ENCODE measurements at regions not wholly inside any gene's neighbourhood (a gene's known extent, or its start where the extent isn't known, plus 50 kb on each side); places are given as distances from the start of the nearest gene placed in this dataset.

DNA sequence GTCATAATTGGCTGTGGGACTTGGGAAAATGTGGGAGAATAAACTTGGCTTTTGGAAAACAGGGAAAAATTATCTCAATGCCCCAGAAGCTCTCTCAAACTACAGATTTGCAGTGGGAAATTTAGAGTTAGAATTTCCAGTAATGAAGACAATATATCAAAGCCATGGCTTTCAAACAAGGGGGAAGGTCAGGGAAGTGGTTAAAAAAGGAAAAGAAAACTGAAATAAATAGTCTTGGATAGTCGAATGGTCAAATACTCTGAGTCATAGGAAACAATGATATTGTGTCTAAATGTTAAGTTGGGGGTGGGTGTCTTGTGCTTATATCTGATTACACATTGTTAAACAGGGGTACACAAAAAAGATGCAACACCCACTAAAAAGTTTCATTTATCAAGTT lies 272.4 kb upstream of the COL8A1 start:
- TF ChIP-seq, protein P1, sequence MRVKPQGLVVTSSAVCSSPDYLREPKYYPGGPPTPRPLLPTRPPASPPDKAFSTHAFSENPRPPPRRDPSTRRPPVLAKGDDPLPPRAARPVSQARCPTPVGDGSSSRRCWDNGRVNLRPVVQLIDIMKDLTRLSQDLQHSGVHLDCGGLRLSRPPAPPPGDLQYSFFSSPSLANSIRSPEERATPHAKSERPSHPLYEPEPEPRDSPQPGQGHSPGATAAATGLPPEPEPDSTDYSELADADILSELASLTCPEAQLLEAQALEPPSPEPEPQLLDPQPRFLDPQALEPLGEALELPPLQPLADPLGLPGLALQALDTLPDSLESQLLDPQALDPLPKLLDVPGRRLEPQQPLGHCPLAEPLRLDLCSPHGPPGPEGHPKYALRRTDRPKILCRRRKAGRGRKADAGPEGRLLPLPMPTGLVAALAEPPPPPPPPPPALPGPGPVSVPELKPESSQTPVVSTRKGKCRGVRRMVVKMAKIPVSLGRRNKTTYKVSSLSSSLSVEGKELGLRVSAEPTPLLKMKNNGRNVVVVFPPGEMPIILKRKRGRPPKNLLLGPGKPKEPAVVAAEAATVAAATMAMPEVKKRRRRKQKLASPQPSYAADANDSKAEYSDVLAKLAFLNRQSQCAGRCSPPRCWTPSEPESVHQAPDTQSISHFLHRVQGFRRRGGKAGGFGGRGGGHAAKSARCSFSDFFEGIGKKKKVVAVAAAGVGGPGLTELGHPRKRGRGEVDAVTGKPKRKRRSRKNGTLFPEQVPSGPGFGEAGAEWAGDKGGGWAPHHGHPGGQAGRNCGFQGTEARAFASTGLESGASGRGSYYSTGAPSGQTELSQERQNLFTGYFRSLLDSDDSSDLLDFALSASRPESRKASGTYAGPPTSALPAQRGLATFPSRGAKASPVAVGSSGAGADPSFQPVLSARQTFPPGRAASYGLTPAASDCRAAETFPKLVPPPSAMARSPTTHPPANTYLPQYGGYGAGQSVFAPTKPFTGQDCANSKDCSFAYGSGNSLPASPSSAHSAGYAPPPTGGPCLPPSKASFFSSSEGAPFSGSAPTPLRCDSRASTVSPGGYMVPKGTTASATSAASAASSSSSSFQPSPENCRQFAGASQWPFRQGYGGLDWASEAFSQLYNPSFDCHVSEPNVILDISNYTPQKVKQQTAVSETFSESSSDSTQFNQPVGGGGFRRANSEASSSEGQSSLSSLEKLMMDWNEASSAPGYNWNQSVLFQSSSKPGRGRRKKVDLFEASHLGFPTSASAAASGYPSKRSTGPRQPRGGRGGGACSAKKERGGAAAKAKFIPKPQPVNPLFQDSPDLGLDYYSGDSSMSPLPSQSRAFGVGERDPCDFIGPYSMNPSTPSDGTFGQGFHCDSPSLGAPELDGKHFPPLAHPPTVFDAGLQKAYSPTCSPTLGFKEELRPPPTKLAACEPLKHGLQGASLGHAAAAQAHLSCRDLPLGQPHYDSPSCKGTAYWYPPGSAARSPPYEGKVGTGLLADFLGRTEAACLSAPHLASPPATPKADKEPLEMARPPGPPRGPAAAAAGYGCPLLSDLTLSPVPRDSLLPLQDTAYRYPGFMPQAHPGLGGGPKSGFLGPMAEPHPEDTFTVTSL (CRISPR knock-in tag; IDR thresholded peaks at IDR 0.05; ENCODE audit: borderline replicate concordance): no peak
- TF ChIP-seq, protein P2, sequence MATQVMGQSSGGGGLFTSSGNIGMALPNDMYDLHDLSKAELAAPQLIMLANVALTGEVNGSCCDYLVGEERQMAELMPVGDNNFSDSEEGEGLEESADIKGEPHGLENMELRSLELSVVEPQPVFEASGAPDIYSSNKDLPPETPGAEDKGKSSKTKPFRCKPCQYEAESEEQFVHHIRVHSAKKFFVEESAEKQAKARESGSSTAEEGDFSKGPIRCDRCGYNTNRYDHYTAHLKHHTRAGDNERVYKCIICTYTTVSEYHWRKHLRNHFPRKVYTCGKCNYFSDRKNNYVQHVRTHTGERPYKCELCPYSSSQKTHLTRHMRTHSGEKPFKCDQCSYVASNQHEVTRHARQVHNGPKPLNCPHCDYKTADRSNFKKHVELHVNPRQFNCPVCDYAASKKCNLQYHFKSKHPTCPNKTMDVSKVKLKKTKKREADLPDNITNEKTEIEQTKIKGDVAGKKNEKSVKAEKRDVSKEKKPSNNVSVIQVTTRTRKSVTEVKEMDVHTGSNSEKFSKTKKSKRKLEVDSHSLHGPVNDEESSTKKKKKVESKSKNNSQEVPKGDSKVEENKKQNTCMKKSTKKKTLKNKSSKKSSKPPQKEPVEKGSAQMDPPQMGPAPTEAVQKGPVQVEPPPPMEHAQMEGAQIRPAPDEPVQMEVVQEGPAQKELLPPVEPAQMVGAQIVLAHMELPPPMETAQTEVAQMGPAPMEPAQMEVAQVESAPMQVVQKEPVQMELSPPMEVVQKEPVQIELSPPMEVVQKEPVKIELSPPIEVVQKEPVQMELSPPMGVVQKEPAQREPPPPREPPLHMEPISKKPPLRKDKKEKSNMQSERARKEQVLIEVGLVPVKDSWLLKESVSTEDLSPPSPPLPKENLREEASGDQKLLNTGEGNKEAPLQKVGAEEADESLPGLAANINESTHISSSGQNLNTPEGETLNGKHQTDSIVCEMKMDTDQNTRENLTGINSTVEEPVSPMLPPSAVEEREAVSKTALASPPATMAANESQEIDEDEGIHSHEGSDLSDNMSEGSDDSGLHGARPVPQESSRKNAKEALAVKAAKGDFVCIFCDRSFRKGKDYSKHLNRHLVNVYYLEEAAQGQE (IDR thresholded peaks at IDR 0.05; ENCODE audit: borderline replicate concordance in 1 of 2, low read depth in 1 of 2, low read length in 2 of 2): no peak
- TF ChIP-seq KDM3A (CRISPR knock-in tag; IDR thresholded peaks at IDR 0.05; ENCODE audit: low read depth) (no peak), TP53 (CRISPR knock-in tag; conservative IDR thresholded peaks at IDR 0.05) (no peak), DNMT1 (CRISPR knock-in tag; IDR thresholded peaks at IDR 0.05) (no peak), MAZ (IDR thresholded peaks at IDR 0.05; ENCODE audit: borderline replicate concordance, low read depth, low read length) (no peak), MAZ (CRISPR knock-in tag; IDR thresholded peaks at IDR 0.05; ENCODE audit: low read depth) (no peak), NONO (IDR thresholded peaks at IDR 0.05) (no peak), NONO (CRISPR knock-in tag; conservative IDR thresholded peaks at IDR 0.05) (no peak), POLR2A (IDR thresholded peaks at IDR 0.05; ENCODE audit: insufficient read depth in 1 of 2, low read depth in 2 of 2, low read length in 2 of 2) (no peak), MEF2D (CRISPR knock-in tag; IDR thresholded peaks at IDR 0.05) (no peak), HNRNPK (IDR thresholded peaks at IDR 0.05; ENCODE audit: low read depth, low read length, poor library complexity, severe bottlenecking) (no peak), ZNF251 (CRISPR knock-in tag; IDR thresholded peaks at IDR 0.05) (no peak), NFE2L2 (IDR thresholded peaks at IDR 0.05; ENCODE audit: low read length) (no peak)
- TF ChIP-seq, protein P3, sequence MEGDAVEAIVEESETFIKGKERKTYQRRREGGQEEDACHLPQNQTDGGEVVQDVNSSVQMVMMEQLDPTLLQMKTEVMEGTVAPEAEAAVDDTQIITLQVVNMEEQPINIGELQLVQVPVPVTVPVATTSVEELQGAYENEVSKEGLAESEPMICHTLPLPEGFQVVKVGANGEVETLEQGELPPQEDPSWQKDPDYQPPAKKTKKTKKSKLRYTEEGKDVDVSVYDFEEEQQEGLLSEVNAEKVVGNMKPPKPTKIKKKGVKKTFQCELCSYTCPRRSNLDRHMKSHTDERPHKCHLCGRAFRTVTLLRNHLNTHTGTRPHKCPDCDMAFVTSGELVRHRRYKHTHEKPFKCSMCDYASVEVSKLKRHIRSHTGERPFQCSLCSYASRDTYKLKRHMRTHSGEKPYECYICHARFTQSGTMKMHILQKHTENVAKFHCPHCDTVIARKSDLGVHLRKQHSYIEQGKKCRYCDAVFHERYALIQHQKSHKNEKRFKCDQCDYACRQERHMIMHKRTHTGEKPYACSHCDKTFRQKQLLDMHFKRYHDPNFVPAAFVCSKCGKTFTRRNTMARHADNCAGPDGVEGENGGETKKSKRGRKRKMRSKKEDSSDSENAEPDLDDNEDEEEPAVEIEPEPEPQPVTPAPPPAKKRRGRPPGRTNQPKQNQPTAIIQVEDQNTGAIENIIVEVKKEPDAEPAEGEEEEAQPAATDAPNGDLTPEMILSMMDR (CRISPR knock-in tag; IDR thresholded peaks at IDR 0.05): no peak
- TF ChIP-seq, protein P4, sequence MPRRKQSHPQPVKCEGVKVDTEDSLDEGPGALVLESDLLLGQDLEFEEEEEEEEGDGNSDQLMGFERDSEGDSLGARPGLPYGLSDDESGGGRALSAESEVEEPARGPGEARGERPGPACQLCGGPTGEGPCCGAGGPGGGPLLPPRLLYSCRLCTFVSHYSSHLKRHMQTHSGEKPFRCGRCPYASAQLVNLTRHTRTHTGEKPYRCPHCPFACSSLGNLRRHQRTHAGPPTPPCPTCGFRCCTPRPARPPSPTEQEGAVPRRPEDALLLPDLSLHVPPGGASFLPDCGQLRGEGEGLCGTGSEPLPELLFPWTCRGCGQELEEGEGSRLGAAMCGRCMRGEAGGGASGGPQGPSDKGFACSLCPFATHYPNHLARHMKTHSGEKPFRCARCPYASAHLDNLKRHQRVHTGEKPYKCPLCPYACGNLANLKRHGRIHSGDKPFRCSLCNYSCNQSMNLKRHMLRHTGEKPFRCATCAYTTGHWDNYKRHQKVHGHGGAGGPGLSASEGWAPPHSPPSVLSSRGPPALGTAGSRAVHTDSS (CRISPR knock-in tag; conservative IDR thresholded peaks at IDR 0.05): no peak

Data from HepG2 (cell line).